H1 (cell line): ENCODE measurements at regions not wholly inside any gene's neighbourhood (a gene's known extent, or its start where the extent isn't known, plus 50 kb on each side); places are given as distances from the start of the nearest gene placed in this dataset.
"Not testable (repeated sequence)": the region's sequence is repeated elsewhere in the genome, so short reads cannot be mapped to it uniquely, and the experiment has no call there.

Experiments used
- ATF2 ChIP-seq: IDR thresholded peaks from 2 replicates; pipeline ENCODE4 v1.6.1; 2012; ENCODE audit warnings: low read length, inconsistent platforms
- BRCA1 ChIP-seq: IDR thresholded peaks from 2 replicates; pipeline ENCODE4 v1.6.1; 2012; ENCODE audit warnings: low read depth, low read length, improper control_type of control experiment
- CTCF ChIP-seq, 3 experiments: IDR thresholded peaks; 1 replicate in 2 of 3; 2 replicates in 1 of 3; pipeline versions ENCODE4 v1.5.1 to v1.6.1; 2011; ENCODE audit warnings: low read length in 3 of 3, mild to moderate bottlenecking in 3 of 3, inconsistent platforms in 2 of 3, low read depth in 1 of 3, moderate library complexity in 1 of 3; ENCODE audit not compliant: insufficient read depth in 1 of 3; ENCODE audit errors: control extremely low read depth in 1 of 3
- EZH2 ChIP-seq: fragments of 200-600 bp; sonication (generic); IDR thresholded peaks from 2 replicates; pipeline ENCODE4 v1.7.1; 2012; ENCODE audit warnings: low read depth, mild to moderate bottlenecking, moderate library complexity, low read length, inconsistent platforms; ENCODE audit not compliant: severe bottlenecking
- GABPA ChIP-seq: IDR thresholded peaks from 2 replicates; pipeline ENCODE4 v1.6.1; 2011; ENCODE audit warnings: mild to moderate bottlenecking, low read length, moderate library complexity, borderline replicate concordance; ENCODE audit not compliant: insufficient read depth
- JUND ChIP-seq: IDR thresholded peaks from 2 replicates; pipeline ENCODE4 v1.6.1; 2011; ENCODE audit warnings: mild to moderate bottlenecking, improper control_type of control experiment, low read length
- POLR2A ChIP-seq, 2 experiments: IDR thresholded peaks; 1 replicate in 1 of 2; 2 replicates in 1 of 2; pipeline ENCODE4 v1.6.1; 2011; ENCODE audit warnings: low read depth in 2 of 2, low read length in 2 of 2, mild to moderate bottlenecking in 2 of 2; ENCODE audit errors: control extremely low read depth in 1 of 2
- POLR2AphosphoS5 ChIP-seq: IDR thresholded peaks from 2 replicates; pipeline ENCODE4 v1.6.1; 2011; ENCODE audit warnings: low read depth, low read length
- SIN3A ChIP-seq, 2 experiments: IDR thresholded peaks in 1 of 2; conservative IDR thresholded peaks in 1 of 2; 2 replicates each; pipeline ENCODE4 v1.6.1; 2011 to 2012; ENCODE audit warnings: low read length in 2 of 2, improper control_type of control experiment in 1 of 2, low read depth in 1 of 2, mild to moderate bottlenecking in 1 of 2
- YY1 ChIP-seq: IDR thresholded peaks from 2 replicates; pipeline ENCODE4 v1.6.1; 2011; ENCODE audit warnings: low read depth, mild to moderate bottlenecking, low read length

- not testable (repeated sequence) for TF ChIP-seq JUND; YY1; POLR2A (IDR thresholded peaks at IDR 0.05; ENCODE audit: control extremely low read depth in 1 of 2, low read depth in 2 of 2, low read length in 2 of 2); CTCF (IDR thresholded peaks at IDR 0.05; ENCODE audit: control extremely low read depth in 1 of 3, insufficient read depth in 1 of 3, low read depth in 1 of 3, low read length in 3 of 3); ATF2; SIN3A (conservative IDR thresholded peaks at IDR 0.05 in 1 of 2, IDR thresholded peaks at IDR 0.05 in 1 of 2; ENCODE audit: low read depth in 1 of 2, low read length in 2 of 2); BRCA1; POLR2AphosphoS5; EZH2; GABPA
Observed at GRCh38 chr5:166291800-166292199, 1999.6 kb upstream of the WWC1 start.
